HG02943 (cell line): ENCODE measurements at regions not wholly inside any gene's neighbourhood (a gene's known extent, or its start where the extent isn't known, plus 50 kb on each side); places are given as distances from the start of the nearest gene placed in this dataset.

Source experiments
- ATAC-seq: cut with Tn5 transposase; IDR thresholded peaks from one replicate; pipeline ENCODE4 v1.9.1; 2021; ENCODE audit warnings: mild to moderate bottlenecking, low read depth, moderate library complexity; ENCODE audit not compliant: unreplicated experiment

DNA sequence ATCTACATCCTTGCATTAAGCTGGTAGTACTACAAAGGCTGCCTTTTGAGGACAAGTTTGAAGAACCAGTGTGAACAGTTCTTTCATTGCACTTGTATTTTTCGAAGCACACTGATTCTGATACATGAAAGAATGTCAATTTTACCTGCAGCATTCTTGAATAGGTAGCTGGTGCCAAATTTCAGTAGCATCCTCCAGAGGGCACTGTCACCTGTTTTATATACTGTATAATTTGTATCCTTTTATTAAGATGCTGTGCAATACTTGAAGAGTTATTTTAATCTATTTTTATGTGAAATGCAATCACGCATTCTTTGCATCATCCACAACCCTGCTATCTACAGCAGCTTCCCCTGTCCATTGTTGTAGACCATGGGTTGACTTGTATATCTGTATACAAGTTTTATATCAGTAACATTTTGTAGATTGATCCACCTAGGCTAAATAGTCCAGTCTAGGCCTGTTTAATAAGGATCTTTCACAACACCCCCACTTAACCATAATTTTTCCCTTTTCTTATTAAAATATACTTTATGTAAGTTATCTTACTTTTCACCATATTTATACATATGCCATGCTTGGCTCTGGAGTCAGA lies 325.7 kb downstream of the PCDH7 start:
- no peak for ATAC-seq

DNA sequence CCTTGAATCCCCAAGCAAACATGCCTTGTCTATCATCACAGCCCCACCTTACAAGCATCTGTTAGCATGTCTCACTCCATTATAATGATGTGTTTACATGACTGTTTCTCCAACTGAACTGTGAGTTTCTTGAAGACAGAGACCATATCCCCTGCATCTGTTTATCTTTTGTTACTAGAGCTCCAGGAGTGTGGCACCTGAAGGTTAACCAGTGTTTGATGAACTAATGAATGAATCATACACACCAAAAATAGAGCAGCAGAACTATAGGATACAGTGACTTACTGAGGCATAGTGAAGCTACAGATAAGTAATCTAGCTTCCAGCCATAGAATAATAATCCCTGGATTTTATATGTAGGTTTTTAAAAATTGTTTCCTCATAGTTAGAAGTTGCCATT lies 331.0 kb downstream of the PCDH7 start:
- ATAC-seq, result no peak

DNA sequence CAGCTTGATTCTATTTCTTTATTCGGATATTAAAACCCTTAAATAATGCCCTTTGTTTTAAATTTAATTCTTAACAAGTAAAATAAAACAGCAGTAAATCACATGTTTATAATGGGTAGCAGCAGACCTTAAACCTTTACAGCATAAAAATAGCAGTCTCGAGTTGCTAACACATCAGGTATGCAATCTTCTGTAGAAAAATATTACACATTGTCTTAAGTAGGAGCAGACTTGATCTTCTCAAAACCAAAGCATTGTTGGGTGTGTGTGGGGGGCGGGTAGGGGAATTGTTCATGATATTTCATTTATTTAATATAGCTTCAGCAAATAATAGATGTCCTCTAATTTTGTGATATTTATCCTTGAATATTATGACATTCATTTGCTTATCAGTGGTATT lies 331.4 kb downstream of the PCDH7 start:
- no peak for ATAC-seq

DNA sequence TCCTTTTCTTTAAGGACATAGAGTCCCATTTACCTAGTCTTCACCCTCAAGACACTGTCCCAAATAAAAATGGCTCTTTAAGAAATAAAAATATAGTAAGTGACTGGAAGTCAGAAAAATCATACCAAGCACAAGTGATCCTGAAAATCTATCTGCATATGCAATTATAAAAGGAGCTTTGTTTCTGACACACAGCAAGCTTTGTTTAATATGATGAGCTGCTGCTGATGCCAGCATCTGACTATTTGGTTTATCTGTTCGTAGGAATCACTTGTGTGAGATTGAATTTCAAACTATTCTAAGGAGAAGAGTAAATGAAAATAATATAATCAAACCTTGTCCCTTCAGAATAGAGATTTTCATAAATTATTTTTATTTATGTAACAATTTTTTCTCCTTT lies 332.4 kb downstream of the PCDH7 start:
- ATAC-seq, result no peak

DNA sequence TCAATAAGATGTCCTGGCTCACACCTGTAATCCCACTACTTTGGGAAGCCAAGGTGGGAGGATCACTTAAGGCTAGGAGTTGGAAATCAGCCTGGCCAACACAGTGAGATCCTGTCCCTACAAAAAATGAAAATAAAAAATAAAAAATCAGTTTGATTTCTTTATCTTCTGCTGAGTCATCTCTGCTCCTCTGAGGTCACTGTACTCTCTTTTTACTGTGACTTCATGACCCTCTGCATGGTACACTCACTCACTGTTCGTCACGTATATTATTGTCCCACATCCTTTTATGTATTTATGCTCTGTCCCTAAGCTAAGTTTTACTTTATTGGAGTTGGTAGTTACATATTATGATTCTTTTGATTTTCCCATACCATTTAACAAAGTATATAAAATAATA lies 333.3 kb downstream of the PCDH7 start:
- ATAC-seq, result no peak

DNA sequence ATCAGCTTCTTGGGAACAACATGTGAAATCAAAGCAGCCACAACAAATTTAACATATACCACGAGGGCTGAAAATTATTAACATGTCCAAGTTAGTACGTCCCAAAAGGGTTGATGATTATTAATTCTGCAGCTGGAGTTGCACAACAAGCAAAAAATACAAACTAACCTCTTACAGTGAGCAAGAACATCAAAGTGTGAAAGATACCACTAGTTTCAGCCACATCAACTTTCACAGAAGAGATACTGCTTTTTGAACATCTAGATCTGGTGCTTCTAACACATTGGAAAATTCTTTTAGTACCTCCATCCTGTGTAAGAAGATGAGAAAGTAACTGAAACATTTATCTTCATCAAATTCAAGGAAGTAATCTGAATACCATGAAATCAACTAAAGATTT lies 334.1 kb downstream of the PCDH7 start:
- ATAC-seq, result no peak

DNA sequence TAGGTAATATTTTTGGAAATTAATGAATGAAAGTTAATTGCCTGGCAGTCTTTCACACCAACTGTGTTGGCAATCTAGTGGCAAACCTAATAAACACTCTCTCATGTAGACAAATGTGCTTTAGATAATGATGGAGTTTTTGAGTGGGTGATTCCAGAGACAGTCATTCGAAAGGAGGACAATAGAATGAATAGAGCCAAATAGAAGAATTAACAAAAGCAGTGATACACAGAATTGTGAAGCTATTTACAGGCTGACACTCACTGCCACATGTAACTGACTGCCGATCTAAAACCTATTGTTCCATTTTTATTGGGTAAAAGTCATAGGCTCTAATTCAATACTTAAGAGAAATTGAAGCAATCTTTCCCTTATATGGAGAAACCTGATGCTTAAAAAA lies 338.5 kb downstream of the PCDH7 start:
- ATAC-seq, result no peak

DNA sequence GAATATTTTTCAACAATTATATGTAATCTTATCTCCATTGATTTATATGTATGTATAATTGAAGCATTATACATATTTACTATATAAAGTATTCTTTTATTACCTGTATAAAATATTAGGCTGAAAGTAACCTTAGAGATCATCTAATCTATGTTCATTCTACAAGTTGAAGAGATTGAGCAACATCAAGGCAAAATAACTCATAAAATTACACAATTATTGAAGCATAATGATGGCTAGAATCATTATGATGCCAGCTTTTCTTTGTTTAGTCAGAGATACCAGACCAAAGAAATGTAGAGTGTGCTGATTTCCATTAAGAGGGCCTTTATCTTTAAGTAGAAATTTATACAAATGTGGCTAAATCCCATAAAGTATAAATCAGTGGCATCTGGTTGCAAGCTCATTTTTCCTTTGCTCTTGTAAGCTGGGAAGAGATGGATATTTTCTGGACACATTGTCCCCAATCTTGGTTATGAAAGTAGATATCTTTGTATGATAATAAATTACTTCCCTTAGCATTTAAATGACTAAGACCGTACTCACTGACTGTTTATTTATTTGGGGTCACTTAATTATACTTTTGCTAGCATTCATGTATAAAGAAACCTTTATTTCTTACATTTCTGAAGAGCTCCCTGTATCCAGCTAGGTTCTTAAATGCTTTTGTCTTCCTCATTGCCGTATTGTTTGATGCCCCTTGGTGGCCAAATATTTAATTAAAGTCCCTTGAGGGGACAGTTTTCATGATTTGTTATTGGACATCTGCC lies 339.8 kb downstream of the PCDH7 start:
- ATAC-seq, result no peak

DNA sequence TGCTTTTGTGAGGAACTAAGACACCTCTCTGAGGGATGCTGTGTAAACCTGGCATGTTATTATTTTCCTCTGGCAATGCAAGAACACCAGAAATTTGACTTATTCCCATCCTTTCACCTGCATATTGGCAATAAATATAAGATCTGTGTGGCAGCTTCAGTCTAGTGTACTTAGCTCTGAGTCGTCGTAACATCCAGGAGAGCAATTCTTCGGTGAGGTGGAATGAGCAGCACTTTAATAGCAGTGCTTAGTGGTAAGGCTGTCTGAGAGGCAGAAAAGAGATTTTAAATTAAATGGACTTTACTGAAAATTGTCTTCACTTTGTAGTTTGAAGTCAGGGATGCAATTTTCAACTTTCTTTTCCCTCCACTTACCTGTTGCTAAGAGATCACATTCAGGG lies 344.9 kb downstream of the PCDH7 start:
- no peak for ATAC-seq

DNA sequence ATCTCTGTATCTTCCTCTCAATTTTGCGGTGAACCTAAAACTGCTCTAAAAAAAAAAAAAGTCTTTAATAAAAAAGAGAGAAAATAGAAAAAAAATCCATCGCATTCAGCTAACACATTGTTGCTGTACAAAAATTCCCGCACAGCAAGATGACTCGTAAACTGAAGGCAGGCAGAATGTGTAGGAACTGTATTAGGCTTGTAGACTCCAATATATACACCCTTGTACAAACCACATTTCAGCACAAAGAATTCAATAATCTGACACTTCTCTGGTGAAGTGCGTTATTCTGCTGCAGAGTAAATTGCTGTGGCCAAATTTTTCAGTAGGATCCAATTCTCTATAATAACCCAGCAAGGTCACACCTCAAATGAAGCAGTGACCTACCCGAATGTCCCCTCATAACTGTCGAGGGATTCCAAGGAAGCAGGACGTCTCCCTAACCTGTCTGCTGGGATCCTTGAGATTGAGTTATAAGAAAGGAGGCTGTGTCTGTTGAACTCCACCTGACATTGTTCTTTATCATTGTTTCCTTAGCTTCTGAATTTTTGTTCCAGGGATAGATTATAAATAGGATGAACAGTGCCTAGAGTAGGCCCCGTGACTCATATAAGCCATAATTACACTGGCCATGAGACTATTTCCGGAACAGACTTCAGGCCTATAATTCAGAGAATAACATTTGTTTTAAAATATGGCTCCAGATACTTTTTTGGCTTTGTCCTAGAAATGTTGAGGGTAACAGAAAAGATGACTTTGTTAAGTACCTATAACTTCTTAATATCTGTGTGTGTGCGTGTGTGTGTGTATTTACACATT lies 348.3 kb downstream of the PCDH7 start:
- ATAC-seq, result no peak

DNA sequence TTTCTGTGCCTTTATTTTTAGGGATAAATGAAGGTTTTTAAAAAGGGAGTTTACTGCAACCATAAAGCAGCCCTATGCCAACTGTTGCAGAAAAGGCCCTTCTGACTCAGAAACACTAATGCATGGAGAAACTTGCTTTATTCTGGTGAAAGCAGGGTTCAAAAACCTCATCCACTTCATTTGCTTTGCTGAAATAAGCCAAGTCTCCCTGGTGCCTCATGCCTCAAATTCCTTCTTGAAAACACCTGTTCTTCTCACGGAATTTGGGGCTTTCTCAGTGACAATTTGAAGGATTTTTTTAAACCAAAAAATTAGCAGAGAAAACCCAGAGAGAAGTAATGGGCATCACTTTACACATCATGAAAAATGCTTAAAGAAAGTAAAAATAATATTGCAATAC lies 349.0 kb downstream of the PCDH7 start:
- no peak for ATAC-seq

DNA sequence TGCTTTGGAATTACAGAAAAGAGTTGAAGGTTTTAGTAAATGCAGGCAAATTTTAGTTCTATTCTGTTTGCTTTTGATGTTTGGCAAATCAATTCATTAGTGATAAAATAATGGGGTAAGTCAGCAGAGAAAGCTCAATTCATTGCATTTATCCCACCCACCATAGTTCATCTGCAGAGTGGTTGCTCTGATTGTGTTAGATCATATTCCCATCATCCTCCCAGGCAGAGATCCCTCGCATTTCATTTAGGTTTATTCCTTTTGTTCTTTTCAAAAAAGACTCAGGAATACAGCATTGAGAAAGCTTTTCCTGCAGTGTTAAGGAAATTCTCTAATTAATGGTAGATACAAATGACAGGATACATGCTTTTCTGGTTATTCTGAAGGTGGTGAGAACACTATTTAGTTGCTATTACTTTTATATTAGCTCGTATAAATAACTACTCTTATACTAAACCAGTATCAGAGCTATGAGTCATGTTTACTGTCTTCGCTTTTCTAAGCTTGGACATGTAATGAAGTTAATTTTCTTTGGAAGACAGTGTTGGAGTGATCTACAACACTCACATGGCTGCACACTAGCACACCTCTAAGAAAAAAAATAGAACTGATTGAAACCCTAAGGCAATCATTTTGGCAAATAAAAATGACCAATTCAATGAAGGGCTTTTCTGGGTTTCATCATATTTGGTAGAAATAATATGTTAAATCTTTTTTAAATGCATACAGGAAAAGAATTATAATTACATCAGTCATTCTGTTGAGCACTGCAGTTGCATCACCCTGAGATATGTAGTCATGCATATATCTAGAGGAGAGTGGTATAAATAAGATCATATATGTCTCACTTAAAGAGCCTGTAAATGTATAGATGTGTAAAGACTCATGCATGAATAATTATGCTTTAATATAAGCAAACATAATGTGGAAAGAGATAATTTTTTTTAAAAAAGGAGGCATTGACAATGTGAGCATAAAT lies 351.6 kb downstream of the PCDH7 start:
- ATAC-seq, result no peak

DNA sequence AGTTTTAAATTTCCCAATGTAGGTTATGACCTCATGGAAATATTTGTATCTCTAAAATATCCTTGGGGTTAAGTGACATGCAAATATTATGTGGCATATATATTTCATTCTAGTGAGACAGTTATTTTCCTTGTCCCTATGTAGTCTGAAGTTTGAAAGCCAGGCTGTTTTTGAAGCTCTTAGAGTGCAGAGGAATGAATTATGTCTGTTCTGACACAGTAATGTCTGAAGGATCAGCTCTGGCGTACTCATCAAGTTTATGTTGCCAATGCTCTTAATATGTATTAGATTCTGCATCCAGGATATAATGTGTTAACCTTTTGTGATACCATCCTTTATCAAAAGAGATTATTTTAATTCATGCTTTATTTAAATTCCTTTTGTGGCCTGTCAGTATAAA lies 355.8 kb downstream of the PCDH7 start:
- ATAC-seq, result no peak

DNA sequence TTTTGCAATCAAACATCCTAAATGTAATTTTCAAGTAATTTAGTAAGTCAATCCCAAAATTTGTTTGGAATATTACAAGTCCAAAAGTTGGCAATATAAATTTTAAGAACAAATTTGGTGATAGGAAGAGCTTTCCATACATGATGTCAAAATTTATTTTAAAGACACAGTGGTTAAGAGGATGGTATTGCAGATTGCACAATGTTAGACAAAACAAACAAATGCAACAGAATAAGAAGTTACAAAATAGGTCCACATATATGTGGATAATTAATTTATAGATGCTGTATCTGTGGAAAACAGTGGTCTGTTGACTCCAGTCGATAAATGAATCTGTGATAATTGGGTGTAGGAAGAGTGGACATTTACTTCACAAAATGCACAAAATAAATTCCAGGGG lies 358.5 kb downstream of the PCDH7 start:
- ATAC-seq, result no peak

DNA sequence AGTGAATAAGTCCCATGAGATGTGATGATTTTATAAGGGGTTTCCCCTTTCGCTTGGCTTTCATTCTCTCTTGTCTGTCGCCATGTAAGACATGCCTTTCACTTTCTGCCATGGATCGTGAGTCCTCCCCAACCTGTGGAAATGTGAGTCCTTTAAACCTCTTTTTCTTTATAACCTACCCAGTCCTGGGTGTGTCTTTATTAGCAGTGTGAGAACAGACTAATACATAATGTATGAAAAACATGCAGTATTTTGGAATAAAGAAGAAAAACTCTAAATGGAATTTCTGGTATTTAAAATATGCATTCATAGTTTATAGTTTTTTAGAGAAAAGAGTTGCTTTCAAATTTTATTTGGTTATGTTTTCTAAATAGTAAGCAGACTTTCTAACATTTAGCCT lies 360.7 kb downstream of the PCDH7 start:
- ATAC-seq, result no peak

DNA sequence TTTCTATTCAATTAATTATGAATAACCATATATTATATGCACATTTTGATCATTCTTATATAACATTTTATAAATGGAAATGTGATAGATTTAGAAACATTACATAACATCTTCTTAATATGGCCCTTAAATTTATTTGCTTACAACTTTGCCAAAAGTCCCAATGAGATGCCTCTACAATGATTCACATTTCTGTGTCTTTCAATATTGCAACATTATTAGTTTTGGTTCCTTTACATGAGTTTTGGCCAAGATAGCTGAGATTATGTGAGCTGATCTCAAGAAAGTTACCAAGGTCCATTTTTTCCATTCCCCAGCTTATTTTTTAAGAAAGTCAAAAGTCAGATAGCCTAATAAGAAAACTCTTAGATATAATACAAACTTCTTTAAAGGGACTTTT lies 361.2 kb downstream of the PCDH7 start:
- no peak for ATAC-seq

DNA sequence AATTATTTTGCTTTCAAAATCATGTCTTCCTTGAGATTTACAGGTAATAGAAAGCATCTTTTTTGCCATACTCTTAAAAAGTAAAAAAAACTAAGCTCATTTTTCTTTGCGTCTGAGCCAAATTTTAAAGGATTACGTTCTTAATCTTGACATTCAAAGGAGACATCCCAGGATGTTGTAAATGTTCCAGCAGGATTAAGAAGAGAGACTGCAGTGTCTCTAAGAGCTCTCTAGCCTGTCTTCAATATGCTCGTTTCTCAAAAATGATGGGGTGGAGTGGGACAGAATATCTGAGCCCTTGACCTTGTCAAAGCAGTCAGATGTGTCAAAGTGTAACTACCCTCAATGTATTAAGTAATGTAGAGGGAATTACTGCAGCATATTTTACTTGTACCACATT lies 363.3 kb downstream of the PCDH7 start:
- ATAC-seq, result no peak

DNA sequence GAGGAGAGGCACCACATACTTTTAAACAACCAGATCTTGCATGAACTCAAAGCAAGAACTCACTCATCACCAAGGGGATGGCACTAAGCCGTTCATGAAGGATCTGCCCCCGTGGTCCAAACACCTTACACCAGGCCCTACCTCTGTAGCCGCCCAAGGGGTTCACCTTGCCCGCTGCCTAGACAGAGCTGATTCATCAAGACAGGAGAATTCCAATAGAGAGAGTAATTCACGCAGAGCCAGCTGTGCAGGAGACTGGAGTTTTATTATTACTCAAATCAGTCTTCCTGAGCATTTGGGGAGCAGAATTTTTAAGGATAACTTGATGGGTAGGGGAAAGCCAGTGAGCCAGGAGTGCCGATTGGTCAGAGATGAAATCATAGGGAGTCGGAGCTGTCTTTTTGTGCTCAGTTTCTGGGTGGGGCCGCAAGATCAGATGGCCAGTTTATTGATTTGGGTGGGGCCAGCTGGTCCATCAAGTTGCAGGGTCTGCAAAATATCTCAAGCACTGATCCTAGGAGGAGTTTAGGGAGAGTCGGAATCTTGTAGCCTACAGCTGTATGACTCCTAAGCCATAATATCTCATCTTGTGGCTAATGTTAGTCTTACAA lies 364.7 kb downstream of the PCDH7 start:
- ATAC-seq, result no peak

DNA sequence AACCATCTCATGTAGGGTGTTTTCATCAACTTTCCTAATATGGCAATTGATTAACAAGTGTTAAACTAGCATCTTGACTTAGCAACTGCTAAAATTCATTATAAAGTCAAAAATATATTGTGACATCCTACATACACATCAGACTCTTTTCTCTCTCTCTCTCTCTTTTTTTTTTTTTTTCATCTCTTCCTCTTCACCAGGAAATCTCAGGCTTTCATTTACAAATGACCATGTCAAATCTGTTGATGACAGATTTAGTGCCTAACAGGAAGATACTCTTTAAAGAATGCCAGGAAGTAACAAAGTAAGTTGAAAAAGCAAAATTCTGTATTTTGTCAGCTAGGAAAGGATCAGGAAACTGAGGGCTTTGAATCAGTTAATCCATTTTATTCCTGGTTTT lies 365.5 kb downstream of the PCDH7 start:
- ATAC-seq, result no peak

DNA sequence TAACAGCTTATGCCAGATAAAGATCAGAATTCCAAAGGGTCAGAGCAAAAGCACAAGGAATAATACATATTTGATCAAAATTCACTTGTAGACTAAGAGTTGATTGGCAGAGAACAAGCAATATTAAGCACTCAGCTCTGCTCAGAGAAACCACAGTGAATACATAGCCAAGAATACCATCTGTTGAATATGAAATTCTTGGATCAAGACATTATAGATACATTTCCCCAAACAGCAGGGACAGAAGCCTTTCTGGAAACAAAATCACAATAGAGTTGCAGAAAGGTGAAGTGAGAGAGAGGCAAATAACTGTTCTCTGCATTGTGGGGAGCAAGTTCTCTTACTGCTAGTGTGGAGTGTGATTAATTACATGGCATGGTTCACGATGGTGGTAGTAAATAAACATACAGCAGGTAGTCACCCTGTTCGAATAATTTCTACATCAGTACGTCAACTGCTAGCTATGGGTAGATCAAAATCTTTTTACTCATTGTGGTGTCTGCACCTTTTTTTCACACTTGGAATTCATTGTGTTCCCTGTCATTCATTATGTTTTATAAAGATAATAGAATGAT lies 366.7 kb downstream of the PCDH7 start:
- ATAC-seq, result no peak
